ENCODE measurements at regions not wholly inside any gene's neighbourhood (a gene's known extent, or its start where the extent isn't known, plus 50 kb on each side); places are given as distances from the start of the nearest gene placed in this dataset.

GRCh38 chr2:64837116-64837731 lies 152.0 kb upstream of the SLC1A4 start:
- intact Hi-C loops (cut with DNase I) = loop anchor here in 1 of 3 donors (10.0 kb wide), 1 partner anchor 192 kb away; no protein-coding TSS in a partner anchor
- TF ChIP-seq, protein P1, sequence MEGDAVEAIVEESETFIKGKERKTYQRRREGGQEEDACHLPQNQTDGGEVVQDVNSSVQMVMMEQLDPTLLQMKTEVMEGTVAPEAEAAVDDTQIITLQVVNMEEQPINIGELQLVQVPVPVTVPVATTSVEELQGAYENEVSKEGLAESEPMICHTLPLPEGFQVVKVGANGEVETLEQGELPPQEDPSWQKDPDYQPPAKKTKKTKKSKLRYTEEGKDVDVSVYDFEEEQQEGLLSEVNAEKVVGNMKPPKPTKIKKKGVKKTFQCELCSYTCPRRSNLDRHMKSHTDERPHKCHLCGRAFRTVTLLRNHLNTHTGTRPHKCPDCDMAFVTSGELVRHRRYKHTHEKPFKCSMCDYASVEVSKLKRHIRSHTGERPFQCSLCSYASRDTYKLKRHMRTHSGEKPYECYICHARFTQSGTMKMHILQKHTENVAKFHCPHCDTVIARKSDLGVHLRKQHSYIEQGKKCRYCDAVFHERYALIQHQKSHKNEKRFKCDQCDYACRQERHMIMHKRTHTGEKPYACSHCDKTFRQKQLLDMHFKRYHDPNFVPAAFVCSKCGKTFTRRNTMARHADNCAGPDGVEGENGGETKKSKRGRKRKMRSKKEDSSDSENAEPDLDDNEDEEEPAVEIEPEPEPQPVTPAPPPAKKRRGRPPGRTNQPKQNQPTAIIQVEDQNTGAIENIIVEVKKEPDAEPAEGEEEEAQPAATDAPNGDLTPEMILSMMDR (IDR thresholded peaks at IDR 0.05) = no peak
- ATAC-seq = no peak

GRCh38 chr2:64837925-64838641 lies 151.1 kb upstream of the SLC1A4 start:
- Histone ChIP-seq H3K36me3 (no peaks in the 10 kb centered on the region), H3K4me3 (no peak overlapping the region), H3K4me1 (peaks cover 0 to 3% (median 0%) of the 10 kb centered on the region in 3 donors), H3K27me3 (no peaks in the 10 kb centered on the region), H3K9me3 (no peaks in the 10 kb centered on the region), H3K27ac (no peak overlapping the region)
- TF ChIP-seq, protein P1 (IDR thresholded peaks at IDR 0.05) = no peak
- intact Hi-C loops (cut with DNase I) = loop anchor here in 1 of 3 donors (10.0 kb wide), 1 partner anchor 193 kb away; no protein-coding TSS in a partner anchor
- WGBS, 2 donors = 77 to 78% methylated on average over 8 of the region's 8 CpGs
- DNase-seq = no peak
- no peak for FAIRE-seq
- ATAC-seq = peak in 3 of 4 donors; percentile 38 to 67 (median 45)

More at GRCh38 chr2:64837116-64837731, 152.0 kb upstream of the SLC1A4 start:
- H3K27ac ChIP-seq = no peak overlapping the region
- 86% methylated on average over 10 of the region's 10 CpGs for WGBS, 2 donors
- peaks cover 0 to 3% (median 0%) of the 10 kb centered on the region in 3 donors for H3K4me1 ChIP-seq
- FAIRE-seq (no peak), DNase-seq (no peak)
- H3K36me3 ChIP-seq = no peaks in the 10 kb centered on the region
- H3K4me3 ChIP-seq = no peak overlapping the region
- no peaks in the 10 kb centered on the region for H3K27me3 ChIP-seq
- H3K9me3 ChIP-seq = no peaks in the 10 kb centered on the region

- H3K36me3 ChIP-seq = no peaks in the 10 kb centered on the region
- H3K27ac ChIP-seq = peak overlapping the region in 1 of 4 donors; percentile 4
- TF ChIP-seq, protein P1 (IDR thresholded peaks at IDR 0.05) = no peak
- H3K4me1 ChIP-seq = peaks cover 0 to 3% (median 0%) of the 10 kb centered on the region in 3 donors
- ATAC-seq (peak in 3 of 4 donors; percentile 37 to 64 (median 47)), DNase-seq (no peak), FAIRE-seq (no peak)
- 74 to 77% methylated on average over 8 of the region's 8 CpGs for WGBS, 2 donors
- no peaks in the 10 kb centered on the region for H3K27me3 ChIP-seq
- no peak overlapping the region for H3K4me3 ChIP-seq
- intact Hi-C loops (cut with DNase I) = loop anchor here in 1 of 3 donors (10.0 kb wide), 1 partner anchor 194 kb away; no protein-coding TSS in a partner anchor
- H3K9me3 ChIP-seq = no peaks in the 10 kb centered on the region
Measured at GRCh38 chr2:64838817-64839216, 150.4 kb upstream of the SLC1A4 start.

DNA sequence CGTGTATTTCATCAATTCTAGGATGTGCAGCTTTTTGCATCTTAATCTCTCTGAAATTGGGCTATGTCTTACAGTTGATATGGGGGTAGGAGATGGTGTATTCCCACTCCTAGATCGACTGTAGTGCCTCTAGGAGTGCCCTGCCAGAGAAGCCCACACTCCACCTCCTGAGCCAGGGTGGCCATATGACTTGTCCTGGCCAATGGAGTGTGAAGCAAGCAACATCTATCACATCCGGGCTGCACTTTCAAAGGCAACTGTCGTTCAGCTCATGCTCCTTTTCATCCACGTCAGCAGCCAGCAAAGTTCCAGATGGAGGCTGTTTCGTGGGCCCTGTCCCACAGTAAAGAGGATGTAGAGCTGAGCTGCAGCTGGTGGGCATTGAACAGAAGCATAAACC lies 149.4 kb upstream of the SLC1A4 start:
- TF ChIP-seq, protein P1 (IDR thresholded peaks at IDR 0.05) = no peak
- H3K27me3 ChIP-seq = no peaks in the 10 kb centered on the region
- intact Hi-C loops (cut with DNase I) = loop anchor here in 1 of 3 donors (10.0 kb wide), 1 partner anchor 195 kb away; no protein-coding TSS in a partner anchor
- H3K4me3 ChIP-seq = no peak overlapping the region
- H3K9me3 ChIP-seq = no peaks in the 10 kb centered on the region
- no peaks in the 10 kb centered on the region for H3K36me3 ChIP-seq
- FAIRE-seq (no peak), ATAC-seq (peak in 2 of 4 donors; percentile 24 to 48), DNase-seq (no peak)
- no peak overlapping the region for H3K27ac ChIP-seq
- peaks cover 0 to 3% (median 0%) of the 10 kb centered on the region in 3 donors for H3K4me1 ChIP-seq
- 81% methylated on average over 6 of the region's 6 CpGs for WGBS, 2 donors

Data from pancreas (tissue), 10 donors.